ENCODE measurements at regions not wholly inside any gene's neighbourhood (a gene's known extent, or its start where the extent isn't known, plus 50 kb on each side); places are given as distances from the start of the nearest gene placed in this dataset.
"Not testable (repeated sequence)": the region's sequence is repeated elsewhere in the genome, so short reads cannot be mapped to it uniquely, and the experiment has no call there.

DNA sequence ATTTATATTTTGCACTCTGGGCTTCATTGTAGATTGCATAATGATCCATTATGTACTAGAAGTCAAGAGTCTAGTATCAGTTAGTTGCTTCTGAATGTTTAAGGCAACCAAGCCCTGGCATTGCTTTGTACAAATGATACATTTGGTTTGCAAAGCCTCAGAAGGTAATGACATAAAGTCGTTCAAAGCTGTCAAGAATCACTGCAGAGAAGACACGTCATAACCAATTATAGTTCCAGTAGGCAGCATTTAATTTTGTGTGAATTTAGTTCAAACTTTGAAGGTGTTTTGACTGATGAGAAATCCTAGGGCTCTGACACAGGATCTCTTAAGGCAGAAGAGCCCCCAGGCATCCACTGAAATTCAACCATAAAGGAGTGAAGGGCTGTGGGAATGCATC lies 163.0 kb upstream of the KRR1 start:
- no peak for DNase-seq (ENCODE audit: low read depth in 2 of 2)

DNA sequence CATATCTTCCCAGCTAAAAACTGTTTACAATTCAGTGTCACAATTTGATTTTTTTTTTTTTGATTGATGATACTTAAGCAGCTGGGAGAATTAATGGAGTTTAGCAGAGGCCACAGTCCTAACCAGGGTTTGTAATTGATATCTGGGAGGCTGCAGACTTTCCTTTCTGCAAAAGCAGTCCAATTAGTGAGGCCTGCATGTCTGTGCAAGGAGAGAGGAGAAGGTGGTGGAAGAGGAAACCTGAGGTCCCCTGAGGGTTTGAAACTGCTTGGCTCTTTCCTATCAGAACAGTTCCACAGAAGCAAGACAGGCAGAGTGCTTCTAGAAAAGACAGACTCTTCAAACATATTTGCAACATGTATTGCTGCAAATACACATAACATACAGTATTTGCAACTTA lies 160.8 kb upstream of the KRR1 start:
- no peak for DNase-seq (ENCODE audit: low read depth in 2 of 2)

DNA sequence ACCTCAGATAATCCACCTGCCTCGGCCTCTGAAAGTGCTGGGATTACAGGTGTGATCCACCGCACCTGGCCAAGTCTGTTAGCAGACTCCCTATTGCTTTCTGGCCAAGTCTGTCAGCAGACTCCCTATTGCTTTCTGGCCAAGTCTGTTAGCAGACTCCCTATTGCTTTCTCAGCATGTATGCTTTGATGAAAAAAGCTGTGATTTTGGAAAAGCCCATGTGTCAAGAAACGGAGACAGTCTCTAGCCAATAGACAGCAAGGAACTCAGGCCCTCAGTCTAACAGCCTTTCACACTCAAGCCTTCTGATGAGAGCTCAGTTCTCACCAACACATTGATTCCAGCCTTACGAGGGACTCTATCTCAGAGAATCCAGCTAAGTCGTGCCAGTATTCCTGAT lies 158.8 kb upstream of the KRR1 start:
- DNase-seq (ENCODE audit: low read depth in 2 of 2): no peak

DNA sequence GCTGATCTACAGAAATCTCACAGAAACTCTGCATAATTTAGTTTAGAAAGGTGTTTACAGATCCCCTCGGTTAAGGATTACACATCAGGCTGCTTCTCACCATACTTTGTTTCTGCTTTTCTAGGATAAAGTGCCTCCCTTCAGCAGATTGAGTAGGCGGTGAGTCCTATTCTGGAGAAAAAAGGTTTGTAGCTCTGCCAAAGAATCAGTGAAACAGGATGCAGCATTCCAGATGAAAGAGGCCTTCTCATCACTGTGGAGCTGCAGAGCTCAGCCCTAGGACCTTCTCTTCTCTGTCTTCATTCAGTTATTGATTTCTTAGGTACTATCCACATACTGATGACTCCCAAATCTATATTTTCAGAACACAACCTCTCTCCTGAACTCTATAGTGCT lies 155.5 kb upstream of the KRR1 start:
- no peak for DNase-seq (ENCODE audit: low read depth in 2 of 2)

DNA sequence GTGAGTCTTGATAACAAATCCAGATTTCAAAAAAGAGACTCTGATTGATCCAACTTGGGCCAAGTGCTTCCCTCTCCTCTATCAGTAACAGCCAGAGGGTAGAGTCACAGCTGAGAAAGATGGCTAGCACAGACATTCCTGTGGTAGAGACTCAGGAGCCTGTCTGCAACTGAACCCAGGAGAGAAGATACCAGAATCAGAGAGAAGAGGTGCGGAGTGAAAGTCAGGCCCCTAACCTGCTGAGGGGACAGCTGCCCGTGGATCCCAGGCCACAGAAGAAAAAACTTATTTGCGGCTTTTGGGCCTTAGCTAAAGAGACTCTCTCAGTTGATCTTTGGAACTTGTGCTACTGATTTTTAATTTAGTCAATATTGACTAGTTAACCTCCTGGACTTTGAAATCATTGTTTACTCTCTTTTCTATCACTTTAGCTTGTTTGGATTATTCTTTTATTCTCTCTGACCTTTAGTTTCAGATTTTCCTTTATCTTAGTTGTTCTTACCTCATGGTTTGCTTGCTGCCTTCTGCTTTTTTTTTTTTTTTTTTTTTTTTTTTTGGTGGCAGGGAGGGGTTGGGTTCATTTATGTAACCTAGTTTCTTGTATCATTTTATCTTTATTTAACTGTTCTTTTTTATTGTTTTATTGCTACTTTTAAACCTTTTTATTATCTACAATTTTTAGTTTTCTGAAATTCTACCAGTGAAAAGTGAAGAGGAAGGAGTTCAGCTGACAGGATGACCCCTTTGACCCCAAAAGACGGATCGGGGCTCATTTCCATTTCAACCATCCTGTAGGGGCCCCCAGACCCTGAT lies 154.9 kb upstream of the KRR1 start:
- no peak for DNase-seq (ENCODE audit: low read depth in 2 of 2)

DNA sequence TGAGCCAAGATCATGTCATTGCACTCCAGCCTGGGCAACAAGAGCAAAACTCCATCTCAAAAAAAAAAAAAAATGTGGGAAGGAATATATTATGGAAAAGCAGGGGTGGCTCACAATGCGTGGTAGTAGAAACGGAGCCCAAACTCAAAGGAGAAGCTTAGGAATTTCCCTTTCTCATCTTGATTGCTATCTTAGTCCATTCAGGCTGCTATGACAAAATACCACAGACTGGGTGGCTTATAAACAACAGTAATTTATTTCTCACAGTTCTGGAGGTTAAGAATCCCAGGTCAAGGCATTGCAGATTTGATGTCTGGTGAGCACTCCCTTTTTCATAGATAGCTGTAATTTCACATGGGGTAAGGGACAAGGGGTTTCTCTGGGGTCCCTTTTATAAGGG lies 153.8 kb upstream of the KRR1 start:
- no peak for DNase-seq (ENCODE audit: low read depth in 2 of 2)

DNA sequence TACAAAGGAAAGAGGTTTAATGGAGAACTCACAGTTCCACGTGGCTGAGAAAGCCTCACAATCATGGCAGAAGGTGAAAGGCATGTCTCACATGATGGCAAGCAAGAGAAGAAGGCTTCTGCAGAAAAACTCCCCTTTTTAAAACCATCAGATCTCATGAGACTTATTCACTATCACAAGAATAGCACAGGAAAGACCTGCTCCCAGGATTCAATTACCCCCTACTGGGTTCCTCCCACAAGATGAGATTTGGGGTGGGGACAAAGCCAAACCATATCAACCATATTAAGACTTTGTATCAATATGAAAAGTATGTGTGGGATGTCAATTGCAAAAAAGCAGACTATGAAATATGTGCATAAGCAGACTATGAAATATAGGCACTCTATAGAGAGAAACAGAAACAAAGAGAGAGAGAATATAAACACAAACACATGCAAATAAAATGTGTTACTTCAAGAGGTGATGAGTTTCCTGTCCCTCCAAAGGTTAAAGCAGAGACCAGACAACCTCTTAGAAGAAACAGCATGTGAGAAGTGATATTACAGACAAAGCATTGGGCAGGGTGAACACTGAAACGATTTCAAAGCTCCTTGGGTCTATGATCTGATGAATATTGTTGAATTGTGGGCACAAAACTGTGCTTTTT lies 151.2 kb upstream of the KRR1 start:
- DNase-seq (ENCODE audit: low read depth in 2 of 2): no peak

DNA sequence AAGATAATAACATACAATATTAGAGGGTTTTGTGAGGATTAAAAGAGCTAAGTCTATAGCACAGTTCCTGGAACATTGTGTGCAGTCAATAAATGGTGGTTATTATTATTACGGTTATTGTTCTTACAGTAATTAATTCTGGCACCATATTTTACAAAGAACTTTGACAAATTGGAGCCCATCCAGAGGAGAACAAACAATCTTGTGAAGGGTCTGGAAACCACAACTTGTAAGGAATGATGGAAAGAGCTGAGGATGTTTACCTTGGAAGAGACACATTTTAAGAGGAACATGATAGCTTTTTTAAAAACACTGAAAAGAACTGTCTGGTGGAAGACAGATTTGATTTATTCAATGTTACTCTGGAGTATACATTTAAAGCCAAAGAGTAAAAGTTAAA lies 150.5 kb upstream of the KRR1 start:
- DNase-seq (ENCODE audit: low read depth in 2 of 2): no peak

DNA sequence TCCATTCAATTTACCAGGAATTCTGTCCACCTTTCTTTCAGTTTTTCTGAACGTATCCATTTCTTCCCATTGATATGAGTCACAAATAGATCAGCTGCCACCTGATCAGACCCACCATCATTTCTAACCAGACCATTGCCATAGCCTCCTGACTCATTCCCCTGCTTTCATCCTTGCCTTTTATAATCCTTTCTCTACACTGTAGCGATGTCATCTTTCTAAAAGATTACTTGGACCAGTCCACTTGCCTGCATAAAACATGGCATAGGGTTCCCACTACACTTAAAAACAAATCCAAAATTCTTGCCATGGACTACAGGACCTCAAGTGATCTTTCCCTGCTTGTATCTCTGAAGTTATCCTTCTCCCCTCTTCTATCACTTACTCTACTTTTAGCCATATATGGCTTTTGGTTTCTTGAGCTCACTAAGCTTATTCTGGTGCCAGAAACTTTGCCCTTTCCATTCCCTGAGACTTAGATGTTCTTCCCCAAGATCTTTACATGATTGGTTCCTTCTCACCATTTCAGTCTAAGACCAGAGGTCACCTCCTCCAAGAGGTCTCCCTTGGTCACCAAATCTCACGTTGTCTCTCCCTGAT lies 149.5 kb upstream of the KRR1 start:
- DNase-seq (ENCODE audit: low read depth in 2 of 2): no peak

DNA sequence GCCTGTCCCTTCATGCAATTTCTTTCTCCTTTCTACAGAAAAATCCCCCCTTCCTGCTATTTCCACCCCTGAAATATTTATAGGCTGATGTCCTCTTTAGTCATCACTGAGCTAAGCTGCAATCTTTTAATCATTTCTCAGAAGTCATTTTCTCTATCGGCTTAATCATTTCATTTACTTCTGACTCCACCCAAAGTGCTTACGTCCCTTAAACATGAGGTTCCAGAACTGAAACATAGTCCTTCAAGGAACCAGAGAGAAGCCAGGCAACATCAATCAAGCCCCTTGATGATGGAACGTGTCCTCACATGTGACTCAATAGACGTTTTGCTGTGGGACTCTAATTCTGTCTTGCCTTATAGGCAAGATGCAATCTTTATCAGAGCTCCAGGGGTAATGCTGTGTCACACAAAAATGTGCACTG lies 148.7 kb upstream of the KRR1 start:
- DNase-seq (ENCODE audit: low read depth in 2 of 2): no peak

DNA sequence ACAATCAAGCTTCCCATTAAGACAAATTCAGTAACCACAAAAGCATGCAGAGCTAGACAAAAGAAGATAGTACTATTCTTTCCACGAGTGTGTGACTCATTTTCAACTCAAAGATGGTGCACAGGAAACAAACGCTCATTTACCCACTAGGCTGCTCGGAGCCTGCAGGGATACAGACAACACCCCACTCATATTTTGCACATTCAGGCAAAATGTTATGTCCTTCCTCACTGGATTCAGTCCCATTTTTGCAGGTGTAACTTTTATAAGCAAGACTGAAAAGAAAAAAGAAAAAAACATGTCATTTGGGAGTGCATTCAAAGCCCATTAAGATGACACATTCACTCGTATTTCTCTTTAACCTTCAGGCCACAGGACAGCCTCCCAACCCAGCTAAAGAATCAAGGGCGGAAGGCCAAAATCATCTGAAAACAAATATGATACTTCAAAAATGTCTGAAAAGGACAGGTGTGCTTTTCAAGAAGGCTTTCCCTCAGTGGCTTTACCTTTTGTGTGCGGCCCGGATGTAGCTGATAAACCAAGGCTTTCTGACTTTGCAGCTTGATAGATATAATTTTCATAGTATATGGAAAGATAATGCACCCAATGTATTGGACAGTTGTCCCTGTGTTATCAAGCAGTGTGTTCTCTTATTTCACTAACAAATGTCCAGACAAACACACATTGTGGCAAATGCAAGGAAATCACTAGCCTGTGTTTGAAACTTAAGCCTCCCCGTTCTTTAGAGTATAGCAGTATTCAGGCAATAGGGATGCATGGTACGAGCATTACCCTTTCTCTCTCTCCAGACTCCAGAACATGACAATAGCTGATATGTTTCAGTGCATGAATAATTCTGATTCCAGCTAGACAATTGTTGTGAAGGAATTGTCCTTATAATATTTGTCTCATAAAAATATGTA lies 147.8 kb upstream of the KRR1 start:
- DNase-seq (ENCODE audit: low read depth in 2 of 2): no peak

DNA sequence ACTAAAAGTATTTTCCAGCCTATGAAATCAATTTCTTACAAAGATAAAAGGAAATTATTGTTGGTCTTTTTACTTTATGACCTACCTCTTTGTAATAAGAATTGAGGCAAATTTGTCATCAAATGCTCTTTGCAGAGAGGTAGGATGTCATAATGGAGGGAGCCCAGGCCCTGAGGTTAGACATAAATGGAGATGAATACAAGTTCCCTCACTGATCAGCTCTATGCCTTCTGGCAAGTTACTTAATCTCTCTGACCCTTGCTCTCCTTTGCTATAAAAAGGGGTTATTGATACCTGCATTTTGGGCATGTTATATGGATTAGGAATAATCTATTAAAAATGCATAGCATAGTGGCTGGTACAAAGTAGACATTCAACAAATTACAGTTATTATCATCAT lies 146.9 kb upstream of the KRR1 start:
- no peak for DNase-seq (ENCODE audit: low read depth in 2 of 2)

DNA sequence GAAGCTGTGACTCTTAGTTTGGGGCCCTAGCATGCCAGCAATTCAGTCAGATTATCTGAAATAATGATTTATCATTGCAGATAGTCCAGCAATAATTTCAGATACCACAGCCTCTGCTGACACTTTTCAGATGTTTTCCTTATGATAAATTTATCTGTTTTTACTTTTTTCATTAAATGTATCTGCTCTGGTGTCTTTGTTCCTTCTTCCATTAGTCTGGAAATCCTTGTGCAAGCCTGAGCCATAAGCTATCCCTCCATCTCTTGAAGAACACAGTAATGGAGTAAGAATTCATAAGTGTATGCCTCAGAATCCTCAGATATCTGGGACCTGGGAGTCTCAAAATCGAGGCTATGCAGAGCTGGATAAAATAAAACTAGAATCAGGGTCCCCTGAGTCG lies 146.4 kb upstream of the KRR1 start:
- no peak for DNase-seq (ENCODE audit: low read depth in 2 of 2)

DNA sequence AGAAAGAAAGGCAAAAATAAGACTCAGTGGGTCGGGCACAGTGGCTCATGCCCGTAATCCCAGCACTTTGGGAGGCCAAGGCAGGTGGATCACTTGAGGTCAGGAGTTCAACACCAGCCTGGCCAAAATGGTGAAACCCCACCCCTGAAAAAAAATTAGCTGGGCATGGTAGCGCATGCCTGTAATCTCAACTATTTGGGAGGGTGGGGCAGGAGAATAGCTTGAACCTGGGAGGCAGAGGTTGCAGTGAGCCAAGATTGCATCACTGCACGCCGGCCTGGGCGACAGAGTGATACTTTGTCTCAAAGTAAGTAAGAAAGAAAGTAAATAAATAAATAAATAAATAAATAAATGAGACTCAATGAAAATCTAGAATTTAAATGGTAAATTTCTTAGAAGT lies 145.9 kb upstream of the KRR1 start:
- not testable (repeated sequence) for DNase-seq (ENCODE audit: low read depth in 2 of 2)

DNA sequence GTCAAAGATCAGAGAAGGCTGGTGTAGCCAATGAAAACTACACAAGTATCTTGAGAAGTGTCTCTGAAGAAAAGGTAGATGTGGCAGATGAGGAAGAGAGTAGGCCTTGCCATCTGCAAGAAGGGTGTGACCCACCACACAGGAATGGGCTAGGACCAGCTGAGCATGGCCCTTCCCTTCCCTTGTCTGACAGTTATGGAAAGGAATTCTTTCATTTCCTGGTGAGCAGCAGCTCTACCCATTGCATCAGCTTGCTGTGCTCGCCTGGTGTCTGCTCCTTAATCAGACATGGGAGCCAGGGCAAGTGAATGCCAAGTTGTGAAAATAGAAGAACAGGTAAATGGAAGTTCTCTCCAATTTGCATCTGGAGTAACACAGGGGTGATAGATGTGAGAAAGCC lies 145.2 kb upstream of the KRR1 start:
- no peak for DNase-seq (ENCODE audit: low read depth in 2 of 2)

DNA sequence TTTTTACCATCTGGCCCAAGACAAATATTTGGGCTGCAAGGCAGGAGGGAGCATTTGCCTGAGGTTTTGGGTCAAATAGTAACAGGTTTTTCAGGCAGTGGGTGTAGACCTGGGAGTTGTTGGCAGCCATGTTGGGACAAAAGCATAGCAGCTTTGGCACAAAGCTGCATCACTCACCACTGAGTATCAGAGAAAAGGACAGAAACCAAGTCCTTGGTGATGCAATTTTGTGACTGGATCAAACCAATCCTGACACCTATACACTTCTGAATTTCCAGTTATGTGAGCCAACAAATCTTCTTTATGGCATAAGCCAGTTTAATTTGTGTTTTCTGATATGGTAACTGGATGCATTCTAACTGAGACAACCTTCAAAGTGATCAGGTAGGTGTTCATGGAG lies 144.8 kb upstream of the KRR1 start:
- no peak for DNase-seq (ENCODE audit: low read depth in 2 of 2)

DNA sequence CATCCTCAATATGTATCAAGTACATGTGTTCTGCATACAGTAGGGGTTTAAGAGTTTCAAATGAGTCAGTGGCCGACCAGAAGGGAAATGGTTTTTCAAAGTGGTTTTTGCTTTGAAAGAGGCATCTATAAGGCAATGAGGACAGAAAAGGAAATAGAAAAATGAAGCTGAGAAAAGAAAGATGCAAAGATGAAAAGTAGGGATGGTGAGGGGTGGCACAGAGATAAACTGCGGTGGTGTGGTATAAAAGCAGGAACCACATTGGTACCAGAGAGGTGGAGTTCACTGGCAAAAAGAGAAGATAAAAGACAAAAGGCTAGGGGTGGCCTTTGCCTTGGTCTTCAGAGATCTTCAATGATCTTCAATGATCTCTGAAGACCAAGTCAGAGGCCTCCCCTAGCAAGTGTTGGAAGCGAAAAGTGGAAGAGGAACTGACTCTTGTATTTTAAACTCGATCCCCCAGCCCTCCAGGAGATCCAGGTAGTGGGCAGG lies 144.0 kb upstream of the KRR1 start:
- no peak for DNase-seq (ENCODE audit: low read depth in 2 of 2)

DNA sequence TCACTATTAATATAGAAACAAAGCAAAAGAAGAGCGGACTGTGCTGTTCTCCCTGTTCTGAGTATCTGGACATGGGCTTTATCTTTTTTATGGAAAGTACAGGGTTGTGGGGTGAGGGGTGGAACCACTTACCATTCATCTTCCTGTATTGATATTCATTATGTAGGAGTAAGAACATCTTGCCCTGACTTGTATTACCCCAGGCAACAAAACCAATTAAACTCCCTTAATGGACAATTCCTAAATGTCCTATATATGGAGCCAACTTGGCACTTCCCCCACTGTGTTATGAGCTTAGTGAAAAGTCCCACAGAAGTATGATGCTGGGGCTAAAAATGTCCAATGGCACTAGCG lies 139.9 kb upstream of the KRR1 start:
- DNase-seq (ENCODE audit: low read depth in 2 of 2): no peak

DNA sequence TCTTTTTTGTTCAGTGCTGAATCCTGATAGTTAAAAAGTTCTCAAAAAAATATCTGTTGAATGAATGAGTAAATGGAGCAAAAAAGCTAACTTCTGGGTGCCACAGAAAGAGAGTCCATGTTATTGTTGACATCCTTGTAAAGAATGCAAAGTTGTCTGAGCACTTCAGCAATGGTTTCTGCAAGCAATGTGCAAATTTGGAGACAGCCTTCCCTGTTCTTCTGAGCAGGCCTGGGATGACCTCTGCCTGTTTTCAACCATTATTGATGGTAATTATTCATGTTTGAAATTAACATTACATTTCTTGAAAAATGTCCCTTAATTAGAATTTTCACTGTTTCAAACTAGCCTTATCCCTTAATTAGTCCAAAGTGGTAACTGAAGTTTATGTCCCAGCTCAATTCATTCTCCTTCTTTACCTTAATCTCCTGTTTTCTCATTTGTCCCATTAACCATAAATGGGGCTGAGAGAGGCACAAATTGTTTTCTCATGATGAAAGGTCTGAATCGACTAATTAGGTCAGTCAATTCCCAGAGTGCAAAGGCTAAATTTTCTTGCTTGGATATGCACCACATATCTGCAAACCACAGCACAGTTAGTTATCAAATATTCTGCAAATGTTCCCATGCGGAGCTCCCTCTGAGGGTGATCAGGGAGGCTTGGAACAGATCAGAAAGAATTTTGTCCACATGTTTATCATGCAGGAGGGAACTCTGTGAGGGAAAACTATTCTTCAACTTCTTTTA lies 139.4 kb upstream of the KRR1 start:
- no peak for DNase-seq (ENCODE audit: low read depth in 2 of 2)

DNA sequence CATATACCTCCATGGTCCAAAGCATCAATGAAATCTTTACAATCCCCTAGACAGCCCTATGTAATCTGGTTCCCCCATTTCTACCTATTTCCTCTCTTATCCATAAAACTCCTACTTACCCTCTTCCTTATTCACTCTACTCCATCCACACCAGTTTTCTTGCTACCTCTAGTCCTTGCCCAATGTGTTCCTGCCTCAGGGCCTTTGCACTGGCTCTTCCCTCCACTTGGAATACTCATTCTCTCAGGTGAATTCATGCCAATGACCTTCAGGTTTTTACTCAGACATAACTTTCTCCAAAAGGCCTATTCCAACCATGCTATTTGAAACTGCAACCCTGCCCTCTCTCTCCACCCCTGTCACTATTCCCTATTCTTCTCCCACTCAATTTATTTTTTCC lies 138.7 kb upstream of the KRR1 start:
- no peak for DNase-seq (ENCODE audit: low read depth in 2 of 2)

DNA sequence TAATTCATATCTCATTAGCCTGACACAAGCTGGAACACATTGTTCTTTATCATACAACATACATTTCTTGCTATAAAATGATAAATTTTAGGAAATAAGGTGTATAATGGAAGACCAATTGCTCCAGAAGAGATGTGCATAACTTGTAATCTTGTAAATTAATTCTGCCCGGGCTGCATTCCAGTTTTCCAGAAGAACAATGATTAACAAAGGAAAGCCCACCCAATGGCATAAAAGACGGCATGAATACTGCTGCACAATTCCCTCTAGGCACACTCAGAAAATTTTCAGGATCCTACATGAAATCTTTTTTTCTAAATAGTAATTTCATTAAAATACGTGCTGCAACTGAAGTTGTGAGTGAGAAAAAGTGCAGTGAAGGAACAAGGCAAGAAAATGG lies 137.4 kb upstream of the KRR1 start:
- DNase-seq (ENCODE audit: low read depth in 2 of 2): no peak
